GM12891 (cell line): ENCODE measurements at regions not wholly inside any gene's neighbourhood (a gene's known extent, or its start where the extent isn't known, plus 50 kb on each side); places are given as distances from the start of the nearest gene placed in this dataset.

Experiments
- DNase-seq: peaks from one replicate; pipeline ENCODE4 v3.0.0; 2011; ENCODE audit warnings: low spot score; ENCODE audit not compliant: insufficient read length
- FAIRE-seq: peaks from 2 replicates; lab custom pipeline; 2011; peaks lifted over from hg19 to GRCh38; lab: Jason Lieb, UNC
- PAX5 ChIP-seq: IDR thresholded peaks from 2 replicates; pipeline ENCODE4 v1.6.1; 2011; ENCODE audit warnings: low read length, moderate library complexity, mild to moderate bottlenecking; ENCODE audit not compliant: insufficient read depth, severe bottlenecking
- POLR2A ChIP-seq: IDR thresholded peaks from 2 replicates; pipeline ENCODE4 v1.6.1; 2011; ENCODE audit warnings: low read depth, low read length, control low read depth
- POLR2AphosphoS5 ChIP-seq: IDR thresholded peaks from 2 replicates; pipeline ENCODE4 v1.6.1; 2011; ENCODE audit warnings: low read depth, low read length, control low read depth
- POU2F2 ChIP-seq: IDR thresholded peaks from 2 replicates; pipeline ENCODE4 v1.6.1; 2011; ENCODE audit warnings: low read depth, mild to moderate bottlenecking, control low read depth, low read length, moderate library complexity
- SPI1 ChIP-seq: IDR thresholded peaks from 2 replicates; pipeline ENCODE4 v1.6.1; 2011; ENCODE audit warnings: low read depth, low read length, control low read depth
- TAF1 ChIP-seq: IDR thresholded peaks from 2 replicates; pipeline ENCODE4 v1.6.1; 2011; ENCODE audit warnings: low read depth, low read length, control low read depth

GRCh38 chr4:187178587-187178986, 454.9 kb upstream of the FAT1 start:
- TF ChIP-seq TAF1 (no peak), SPI1 (no peak), POLR2A (no peak), POLR2AphosphoS5 (no peak), PAX5 (no peak), POU2F2 (no peak)
- no peak for DNase-seq
- FAIRE-seq = no peak

GRCh38 chr4:187179086-187180058, 455.7 kb upstream of the FAT1 start:
- TF ChIP-seq PAX5 (no peak), POU2F2 (no peak), SPI1 (no peak)
- FAIRE-seq = no peak

DNA sequence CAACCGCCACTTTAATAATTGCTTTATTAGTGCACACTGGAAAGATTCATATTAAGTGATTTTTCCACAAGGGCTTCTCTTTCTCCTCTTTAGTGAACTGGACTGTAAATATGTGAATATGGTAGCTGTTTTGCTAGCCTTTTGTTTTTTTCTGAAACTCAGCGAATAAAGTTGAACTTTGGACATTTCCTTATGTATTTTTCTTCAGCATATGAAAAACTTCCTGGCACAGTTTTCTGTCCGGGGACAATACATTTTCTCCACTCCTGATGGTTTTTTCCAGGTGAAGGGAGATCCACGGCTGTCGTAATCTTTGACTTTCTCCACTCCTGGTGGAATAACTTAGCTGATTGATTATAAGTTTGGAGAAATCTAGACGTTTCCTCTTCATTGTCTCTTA, 457.4 kb upstream of the FAT1 start:
- TF ChIP-seq PAX5 (no peak), POU2F2 (no peak), POLR2AphosphoS5 (no peak), POLR2A (no peak), TAF1 (no peak), SPI1 (no peak)
- FAIRE-seq (no peak), DNase-seq (no peak)

More at GRCh38 chr4:187179086-187180058, 455.7 kb upstream of the FAT1 start:
- no peak for DNase-seq

- FAIRE-seq (no peak), DNase-seq (no peak)
- TF ChIP-seq PAX5 = no peak
- TF ChIP-seq TAF1 = no peak
- no peak for TF ChIP-seq POU2F2
- no peak for TF ChIP-seq SPI1
- TF ChIP-seq POLR2AphosphoS5 = no peak
- no peak for TF ChIP-seq POLR2A
Observed at GRCh38 chr4:187183346-187183745, 459.7 kb upstream of the FAT1 start.

DNA sequence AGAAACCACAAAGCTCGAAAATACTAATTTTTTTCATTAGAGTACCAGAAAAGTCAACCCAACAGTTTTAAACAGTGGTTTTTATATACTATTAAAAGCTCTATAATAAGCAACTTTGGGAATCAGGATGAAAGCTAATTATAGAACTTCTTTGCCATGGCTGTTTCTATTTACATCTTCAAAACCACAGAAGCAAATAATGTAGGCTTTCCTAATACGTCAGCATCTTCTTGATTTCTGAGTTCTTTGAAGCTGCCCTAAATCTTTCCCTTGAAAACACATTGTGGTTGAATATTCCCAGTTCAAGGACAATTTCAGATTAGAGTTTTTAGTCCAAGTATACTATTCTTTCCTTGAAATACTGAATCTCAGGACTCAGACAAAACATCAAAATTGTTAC, 460.2 kb upstream of the FAT1 start:
- DNase-seq = no peak
- no peak for TF ChIP-seq PAX5
- no peak for TF ChIP-seq TAF1
- TF ChIP-seq SPI1 = no peak
- TF ChIP-seq POU2F2 = no peak
- no peak for FAIRE-seq

GRCh38 chr4:187184508-187184907, 460.9 kb upstream of the FAT1 start:
- no peak for FAIRE-seq
- no peak for DNase-seq
- TF ChIP-seq TAF1 (no peak), POU2F2 (no peak), PAX5 (no peak), POLR2A (no peak), POLR2AphosphoS5 (no peak), SPI1 (no peak)

- no peak for DNase-seq
- TF ChIP-seq POLR2A (no peak), POU2F2 (no peak), SPI1 (no peak), TAF1 (no peak), PAX5 (no peak), POLR2AphosphoS5 (no peak)
- no peak for FAIRE-seq
Observed at GRCh38 chr4:187188118-187188517, 464.5 kb upstream of the FAT1 start.

DNA sequence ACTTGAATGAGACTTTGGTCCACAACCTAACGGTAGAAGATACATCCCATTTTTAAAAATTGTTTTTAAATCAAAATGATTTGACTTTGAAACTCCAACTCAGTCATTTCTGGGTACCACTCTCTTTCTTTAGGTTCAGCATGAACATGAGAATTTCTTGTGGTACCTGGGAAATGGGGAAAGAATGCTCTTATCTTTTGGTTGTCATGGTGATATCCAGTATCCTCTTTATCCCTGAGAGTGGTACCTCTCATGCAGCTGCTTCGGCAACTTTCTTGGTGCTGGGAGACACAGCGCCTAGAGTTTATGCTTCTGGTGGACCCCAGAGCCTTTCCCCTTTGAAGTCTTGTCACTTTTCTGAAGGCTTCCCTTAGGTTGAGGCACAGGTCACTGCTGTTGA, 465.1 kb upstream of the FAT1 start:
- no peak for DNase-seq
- TF ChIP-seq SPI1 = no peak
- no peak for TF ChIP-seq POLR2A
- TF ChIP-seq POLR2AphosphoS5 = no peak
- TF ChIP-seq PAX5 = no peak
- TF ChIP-seq TAF1 = no peak
- no peak for TF ChIP-seq POU2F2
- FAIRE-seq = no peak

DNA sequence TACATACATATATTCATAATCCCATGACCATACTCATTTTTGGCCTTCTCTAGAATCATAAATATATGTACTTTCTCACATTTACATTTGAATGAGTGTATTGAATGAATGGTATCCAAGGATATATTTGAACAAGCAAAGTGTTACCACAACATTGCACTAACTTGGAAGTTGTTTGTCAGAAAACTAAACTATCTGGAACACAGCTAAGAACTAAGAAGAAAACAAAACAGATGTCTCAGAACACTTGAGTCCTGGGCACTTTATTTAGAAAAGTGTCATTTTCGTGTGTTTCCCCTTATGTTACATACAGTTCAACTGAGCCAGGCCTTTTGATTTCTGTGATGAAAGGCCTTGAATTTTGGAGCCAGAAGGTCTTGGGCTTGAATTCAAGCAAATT, 466.7 kb upstream of the FAT1 start:
- no peak for DNase-seq
- FAIRE-seq = no peak
- TF ChIP-seq SPI1 (no peak), PAX5 (no peak), POLR2A (no peak), POLR2AphosphoS5 (no peak), TAF1 (no peak), POU2F2 (no peak)

DNA sequence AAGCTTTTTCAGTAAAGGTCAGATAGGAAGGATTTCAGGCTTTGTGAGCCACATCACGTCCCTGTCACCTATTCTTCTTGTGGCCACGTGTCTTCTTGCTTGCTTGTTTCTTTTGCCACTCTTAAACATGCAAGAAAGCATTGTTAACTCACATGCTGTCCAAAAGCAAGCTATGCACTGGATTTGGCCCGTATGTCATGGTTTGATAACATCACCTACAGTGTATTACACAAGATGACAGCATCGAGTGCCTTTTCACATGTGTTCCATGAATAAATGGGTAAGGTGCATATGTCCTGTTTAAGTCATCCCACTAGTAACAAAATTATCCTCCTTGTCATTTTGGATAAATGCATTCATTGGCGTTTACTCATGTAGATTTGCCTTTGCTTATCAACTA, 468.0 kb upstream of the FAT1 start:
- TF ChIP-seq SPI1 (no peak), POU2F2 (no peak), POLR2A (no peak), TAF1 (no peak), POLR2AphosphoS5 (no peak), PAX5 (no peak)
- DNase-seq = no peak
- FAIRE-seq = no peak
